OCI-M1 (cell line): ENCODE measurements at regions not wholly inside any gene's neighbourhood (a gene's known extent, or its start where the extent isn't known, plus 50 kb on each side); places are given as distances from the start of the nearest gene placed in this dataset.

Experiments
- DNase-seq: peaks from one replicate; lab custom pipeline; 2025; lab: John Stamatoyannopoulos, UW

GRCh38 chr1:218582646-218583045, 237.5 kb downstream of the TGFB2 start:
- no peak for DNase-seq

- DNase-seq: no peak
These were observed 239.5 kb downstream of the TGFB2 start for GRCh38 chr1:218584418-218585155.

- DNase-seq: no peak
These were observed 240.5 kb downstream of the TGFB2 start for GRCh38 chr1:218585511-218586184.

GRCh38 chr1:218587900-218588299, 242.8 kb downstream of the TGFB2 start:
- DNase-seq: no peak

GRCh38 chr1:218588540-218589172, 243.5 kb downstream of the TGFB2 start:
- DNase-seq: peak; percentile 37

- no peak for DNase-seq
These were observed 244.4 kb downstream of the TGFB2 start for GRCh38 chr1:218589487-218589886.

- DNase-seq: no peak
These were observed 246.8 kb downstream of the TGFB2 start for GRCh38 chr1:218591966-218592365.

DNA sequence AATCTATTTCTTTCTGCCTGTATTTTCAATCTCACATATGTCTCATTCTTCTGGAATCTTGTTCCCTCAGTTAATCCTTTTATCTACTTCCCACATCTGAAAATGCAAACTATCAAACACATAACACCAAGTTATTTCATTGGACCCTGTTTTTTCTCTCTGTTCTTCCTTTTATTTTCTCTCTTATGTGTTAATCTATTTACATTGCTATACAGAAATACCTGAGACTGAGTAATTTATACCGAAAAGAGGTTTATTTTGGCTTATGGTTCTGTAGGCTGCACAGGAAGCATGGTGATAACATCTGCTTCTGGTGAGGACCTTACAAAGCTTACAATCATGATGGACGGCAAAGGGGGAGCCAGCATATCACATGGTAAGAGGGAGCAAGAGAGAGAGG, 247.6 kb downstream of the TGFB2 start:
- no peak for DNase-seq

GRCh38 chr1:218600968-218601367, 255.8 kb downstream of the TGFB2 start:
- no peak for DNase-seq

GRCh38 chr1:218604217-218604616, 259.1 kb downstream of the TGFB2 start:
- no peak for DNase-seq

DNA sequence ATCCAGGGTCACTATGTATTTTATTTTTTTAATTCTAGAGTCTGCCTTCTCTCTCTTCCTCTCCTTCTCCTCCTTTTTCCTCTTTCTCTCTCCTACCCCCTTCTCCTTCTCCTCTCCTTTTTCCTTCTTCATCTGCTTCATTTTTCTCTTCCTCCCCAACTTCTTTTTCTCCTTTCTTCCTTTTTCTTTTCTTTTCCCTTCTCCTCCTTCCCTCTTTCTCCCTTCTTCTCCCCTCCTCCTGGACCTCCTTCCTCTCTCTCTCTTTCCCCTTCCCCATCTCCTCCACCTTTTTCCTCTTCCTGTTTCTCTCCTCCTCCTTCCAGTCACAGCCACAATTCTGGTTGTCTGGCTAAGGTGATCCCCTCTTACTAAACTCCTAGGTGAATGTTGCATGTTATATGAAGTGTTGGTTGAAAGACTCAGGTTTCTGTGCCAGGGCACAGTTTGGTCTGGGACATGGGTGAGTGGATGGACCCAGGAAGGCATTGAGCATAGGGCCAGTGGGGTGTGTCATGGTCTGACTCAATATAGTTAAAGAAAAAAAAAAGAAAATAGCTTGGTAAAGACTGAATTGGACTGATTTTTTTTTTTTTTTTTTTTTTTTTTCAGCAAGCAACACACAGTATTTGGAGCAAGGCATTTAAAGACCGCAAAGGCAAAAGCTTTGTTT, 266.9 kb downstream of the TGFB2 start:
- no peak for DNase-seq

DNA sequence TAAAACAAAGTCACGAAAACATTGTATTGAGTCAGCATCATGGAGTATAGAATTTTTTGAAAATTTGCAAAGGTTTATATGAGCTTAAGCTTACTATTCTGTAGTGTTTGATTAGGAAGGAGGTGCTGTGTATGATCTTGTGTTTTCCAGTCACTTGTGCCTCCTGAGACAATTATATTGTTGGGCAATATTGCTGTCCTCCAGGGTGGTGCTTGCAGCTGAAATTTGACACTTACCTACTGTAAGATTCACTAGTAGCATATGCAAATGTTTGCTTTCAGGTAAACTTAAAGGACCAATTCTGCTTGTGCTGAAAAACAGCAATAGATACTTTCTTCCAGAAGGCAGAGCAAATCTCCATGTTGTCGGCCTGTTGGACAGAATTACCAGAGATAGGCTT, 268.0 kb downstream of the TGFB2 start:
- DNase-seq: no peak

GRCh38 chr1:218614031-218614430, 268.9 kb downstream of the TGFB2 start:
- DNase-seq: no peak

DNA sequence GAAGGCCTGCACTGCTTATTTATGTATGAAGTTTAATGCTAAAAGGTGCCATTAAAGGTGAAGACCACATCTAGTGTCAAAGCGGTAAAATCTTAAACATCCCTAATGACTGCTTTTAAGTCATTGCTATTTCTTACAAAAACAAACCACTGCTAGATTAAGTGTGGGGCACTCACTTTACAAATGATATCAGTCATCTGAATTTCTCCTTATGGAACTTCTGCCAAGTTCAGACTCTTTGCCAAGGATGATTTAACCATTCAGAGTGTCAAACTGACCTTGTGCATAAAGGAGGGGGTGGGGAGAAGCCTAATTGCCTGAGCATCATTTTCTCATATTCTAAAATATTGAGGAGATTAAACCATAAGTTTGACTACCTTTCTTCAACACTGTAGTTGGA, 271.5 kb downstream of the TGFB2 start:
- DNase-seq: no peak

GRCh38 chr1:218617986-218618385, 272.9 kb downstream of the TGFB2 start:
- DNase-seq: no peak

DNA sequence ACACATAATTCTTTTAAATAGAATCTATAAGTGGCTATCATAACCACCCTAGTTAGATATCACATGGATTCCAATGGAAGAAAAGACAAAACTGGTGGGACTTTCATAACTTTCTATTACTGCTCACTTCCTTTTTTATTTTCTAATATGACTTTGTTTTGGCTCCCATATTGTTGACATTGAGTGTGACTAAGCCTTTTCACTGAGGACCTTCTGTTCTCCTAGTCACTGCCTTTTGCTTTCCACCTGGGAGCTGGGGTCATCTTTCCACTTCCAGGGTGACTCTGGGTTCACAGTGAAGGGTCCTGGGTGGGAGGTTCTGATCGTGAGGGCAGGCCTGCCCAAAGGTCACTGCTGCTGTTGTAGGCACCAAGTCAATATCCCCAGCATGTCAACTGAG, 275.8 kb downstream of the TGFB2 start:
- DNase-seq: no peak

DNA sequence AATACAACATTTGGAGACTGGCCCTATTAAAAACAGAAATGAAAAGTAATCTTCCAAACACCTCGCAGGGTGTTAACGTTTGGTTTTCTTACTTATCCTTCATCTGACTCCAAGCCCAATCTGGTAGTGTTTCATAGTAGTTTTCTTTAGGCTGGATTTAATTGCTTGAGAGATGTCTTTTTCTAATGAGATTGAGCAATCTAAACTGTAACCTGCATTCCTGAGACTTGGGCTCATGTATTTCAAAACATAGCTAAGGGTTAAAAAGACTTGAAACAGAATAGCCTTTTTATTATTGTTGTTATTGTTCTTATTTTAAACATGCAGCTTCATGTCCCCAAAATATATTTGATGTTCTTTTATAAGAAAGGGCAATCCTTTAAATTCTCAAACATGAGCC, 278.9 kb downstream of the TGFB2 start:
- DNase-seq: no peak

DNA sequence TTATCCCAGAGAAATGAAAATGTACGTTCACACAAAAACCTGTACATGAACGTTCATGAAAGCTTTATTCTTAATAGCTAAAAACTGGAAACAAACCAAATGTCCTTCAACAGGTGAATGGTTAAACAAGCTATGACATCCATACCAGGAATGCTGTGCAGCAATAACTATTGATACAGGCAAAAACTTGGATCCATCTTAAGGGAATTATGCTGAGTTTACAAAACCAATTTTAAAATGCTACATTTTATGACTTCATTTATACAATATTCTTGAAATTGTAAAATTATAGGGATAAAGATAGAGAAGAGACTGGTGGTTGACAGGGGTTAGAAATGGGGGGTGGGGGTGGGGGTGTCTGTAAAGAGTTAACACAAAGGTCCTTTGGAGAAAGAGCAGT, 280.3 kb downstream of the TGFB2 start:
- DNase-seq: no peak

- no peak for DNase-seq
These were observed 288.3 kb downstream of the TGFB2 start for GRCh38 chr1:218633238-218633988.

- DNase-seq: no peak
These were observed 289.1 kb downstream of the TGFB2 start for GRCh38 chr1:218634212-218634611.

- DNase-seq: no peak
These were observed 291.4 kb downstream of the TGFB2 start for GRCh38 chr1:218636548-218636947.

DNA sequence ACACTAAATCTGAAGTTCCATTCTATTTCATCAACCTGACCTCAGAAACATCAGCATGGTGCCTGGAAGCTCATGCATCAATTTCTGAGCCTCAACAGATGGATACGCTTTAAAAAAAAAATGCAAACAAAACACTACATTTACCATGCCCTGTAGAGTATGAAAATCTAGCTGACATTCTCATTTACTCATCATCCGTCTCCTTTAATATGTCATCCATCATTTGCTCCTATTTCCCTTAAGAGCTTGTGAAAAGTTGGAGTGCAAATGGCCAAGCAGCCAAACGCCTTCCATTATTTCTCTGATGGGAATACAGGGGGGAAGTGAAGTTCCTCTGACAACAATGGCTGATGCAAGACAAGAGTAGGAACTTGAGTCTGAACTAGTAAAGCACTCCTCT, 295.0 kb downstream of the TGFB2 start:
- DNase-seq: no peak
